Testis (tissue), 2 donors: ENCODE measurements at regions not wholly inside any gene's neighbourhood (a gene's known extent, or its start where the extent isn't known, plus 50 kb on each side); places are given as distances from the start of the nearest gene placed in this dataset.

Experiments
- DNase-seq: peaks from one replicate; pipeline ENCODE4 v3.0.0-alpha.2; 2019
- H3K27ac ChIP-seq, 2 donors: fragments of 200-600 bp; sonication (generic); one replicate each; pipeline ENCODE4 v1.5.1; 2019
- H3K27me3 ChIP-seq: fragments of 200-600 bp; sonication (generic); one replicate; pipeline ENCODE4 v1.5.1; 2019
- H3K36me3 ChIP-seq: fragments of 200-600 bp; sonication (generic); one replicate; pipeline ENCODE4 v1.5.1; 2017; ENCODE audit warnings: low read depth; ENCODE audit errors: missing control alignments
- H3K4me1 ChIP-seq: fragments of 200-600 bp; sonication (generic); one replicate; pipeline ENCODE4 v1.5.1; 2019
- H3K4me3 ChIP-seq, 2 donors: fragments of 200-600 bp; sonication (generic); one replicate each; pipeline ENCODE4 v1.5.1; 2017 to 2019
- H3K9me3 ChIP-seq: fragments of 200-600 bp; sonication (generic); one replicate; pipeline ENCODE4 v1.5.1; 2017
- CTCF ChIP-seq, 3 experiments: fragments of 450-650 bp in 2 of 3; fragments of 200-600 bp in 1 of 3; sonication (generic) in 1 of 3; IDR thresholded peaks; one replicate each; pipeline ENCODE4 v1.5.1; 2016 to 2019; ENCODE audit warnings: antibody characterized with exemption in 3 of 3, mild to moderate bottlenecking in 2 of 3, moderate library complexity in 1 of 3
- POLR2A ChIP-seq: fragments of 450-650 bp; IDR thresholded peaks from one replicate; pipeline ENCODE4 v1.6.1; 2017; ENCODE audit warnings: antibody characterized with exemption, mild to moderate bottlenecking, moderate library complexity
- WGBS, 2 donors: methylation state at CpG; one replicate each; pipeline ENCODE4 v1.1.5; 2018; 5-methylcytosine and 5-hydroxymethylcytosine counted together
- intact Hi-C: fragments of 100-400 bp; cut with DNase I; formaldehyde crosslinking; loops from one replicate; pipeline ENCODE4 v1.15.1; 2023; ENCODE audit warnings: low total_unique reads

GRCh38 chr2:34980689-34981088 lies 1374.9 kb upstream of the CRIM1 start:
- Histone ChIP-seq H3K27me3 (no peaks in the 10 kb centered on the region), H3K4me1 (no peaks in the 10 kb centered on the region), H3K27ac (no peak overlapping the region), H3K4me3 (no peak overlapping the region), H3K36me3 (no peaks in the 10 kb centered on the region), H3K9me3 (no peaks in the 10 kb centered on the region)
- 87 to 100% methylated on average over 1 of the region's 1 CpG for WGBS, 2 donors
- TF ChIP-seq CTCF (IDR thresholded peaks at IDR 0.05) (no peak), POLR2A (no peak)
- no peak for DNase-seq
- intact Hi-C loops, result no loop called here

GRCh38 chr2:34979148-34979547 lies 1376.4 kb upstream of the CRIM1 start:
- TF ChIP-seq CTCF (IDR thresholded peaks at IDR 0.05), result no peak
- no peak for TF ChIP-seq POLR2A
- H3K4me3 ChIP-seq, result no peak overlapping the region
- no peak overlapping the region for H3K27ac ChIP-seq
- no peaks in the 10 kb centered on the region for H3K4me1 ChIP-seq
- no peaks in the 10 kb centered on the region for H3K9me3 ChIP-seq
- H3K27me3 ChIP-seq, result no peaks in the 10 kb centered on the region
- 32 to 37% methylated on average over 8 of the region's 8 CpGs for WGBS, 2 donors
- H3K36me3 ChIP-seq, result no peaks in the 10 kb centered on the region
- intact Hi-C loops, result no loop called here
- DNase-seq, result no peak

GRCh38 chr2:34961822-34962221 lies 1362.7 kb upstream of the FAM98A start:
- no peak for TF ChIP-seq CTCF (IDR thresholded peaks at IDR 0.05)
- no peak for TF ChIP-seq POLR2A
- no peaks in the 10 kb centered on the region for H3K4me1 ChIP-seq
- no peak overlapping the region for H3K4me3 ChIP-seq
- no peak overlapping the region for H3K27ac ChIP-seq
- 93 to 98% methylated on average over 3 of the region's 3 CpGs for WGBS, 2 donors
- H3K36me3 ChIP-seq, result no peaks in the 10 kb centered on the region
- H3K27me3 ChIP-seq, result no peaks in the 10 kb centered on the region
- no peaks in the 10 kb centered on the region for H3K9me3 ChIP-seq
- intact Hi-C loops, result no loop called here
- DNase-seq, result no peak

GRCh38 chr2:34954758-34955157 lies 1355.7 kb upstream of the FAM98A start:
- H3K4me3 ChIP-seq, result no peak overlapping the region
- H3K36me3 ChIP-seq, result no peaks in the 10 kb centered on the region
- DNase-seq, result no peak
- H3K9me3 ChIP-seq, result no peaks in the 10 kb centered on the region
- H3K27ac ChIP-seq, result no peak overlapping the region
- intact Hi-C loops, result no loop called here
- no peaks in the 10 kb centered on the region for H3K4me1 ChIP-seq
- H3K27me3 ChIP-seq, result no peaks in the 10 kb centered on the region
- no peak for TF ChIP-seq CTCF (IDR thresholded peaks at IDR 0.05)
- no peak for TF ChIP-seq POLR2A

- H3K9me3 ChIP-seq, result no peaks in the 10 kb centered on the region
- 77 to 84% methylated on average over 6 of the region's 6 CpGs for WGBS, 2 donors
- H3K4me3 ChIP-seq, result no peak overlapping the region
- TF ChIP-seq CTCF (IDR thresholded peaks at IDR 0.05) (no peak), POLR2A (no peak)
- no peak overlapping the region for H3K27ac ChIP-seq
- no peaks in the 10 kb centered on the region for H3K27me3 ChIP-seq
- no peaks in the 10 kb centered on the region for H3K36me3 ChIP-seq
- DNase-seq, result no peak
- H3K4me1 ChIP-seq, result no peaks in the 10 kb centered on the region
- intact Hi-C loops, result no loop called here
These were observed 1351.7 kb upstream of the FAM98A start for GRCh38 chr2:34950797-34951196.
